ENCODE measurements at regions not wholly inside any gene's neighbourhood (a gene's known extent, or its start where the extent isn't known, plus 50 kb on each side); places are given as distances from the start of the nearest gene placed in this dataset.
"Not testable (repeated sequence)": the region's sequence is repeated elsewhere in the genome, so short reads cannot be mapped to it uniquely, and the experiment has no call there.

DNA sequence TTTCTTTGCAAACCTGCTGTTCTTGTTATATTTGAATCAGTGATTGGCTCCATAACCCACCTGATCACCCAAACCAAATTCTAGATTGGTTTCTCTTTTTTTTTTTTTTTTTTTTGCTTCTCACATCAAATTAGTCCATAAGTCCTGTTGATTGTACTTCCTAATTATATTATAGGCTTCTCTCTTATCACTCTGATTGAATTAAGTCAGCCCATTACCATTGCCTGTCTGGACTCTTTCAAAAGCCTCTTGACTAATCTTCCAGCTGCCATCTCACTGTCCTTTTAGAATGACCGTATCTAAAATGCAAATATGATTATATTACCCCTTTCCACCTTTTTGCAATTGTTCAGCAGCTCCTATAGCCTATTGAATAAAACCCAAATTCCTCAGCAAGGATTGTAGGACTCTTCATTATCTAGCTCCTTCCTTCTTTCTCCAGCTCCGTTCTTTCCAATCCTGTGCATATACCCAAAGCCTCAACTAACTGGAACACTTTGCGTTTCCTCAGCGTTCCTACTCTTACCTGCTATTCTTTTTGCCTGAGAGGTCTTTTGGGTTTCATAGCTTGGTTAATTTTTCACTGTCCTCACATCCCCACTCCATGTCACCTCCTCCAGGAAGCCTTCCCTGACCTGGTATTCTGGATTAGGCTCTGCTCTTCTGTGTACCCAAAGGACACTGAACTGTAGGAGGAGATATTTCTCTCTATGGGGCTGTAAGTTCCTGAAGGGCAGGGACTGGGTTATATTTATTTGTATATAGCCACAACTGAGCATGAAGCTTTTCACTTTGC, 423.3 kb downstream of the TMEM135 start:
- no peak for ATAC-seq
- DNase-seq (ENCODE audit: missing footprints), result no peak
- intact Hi-C loops (cut with DNase I), result no loop called here

DNA sequence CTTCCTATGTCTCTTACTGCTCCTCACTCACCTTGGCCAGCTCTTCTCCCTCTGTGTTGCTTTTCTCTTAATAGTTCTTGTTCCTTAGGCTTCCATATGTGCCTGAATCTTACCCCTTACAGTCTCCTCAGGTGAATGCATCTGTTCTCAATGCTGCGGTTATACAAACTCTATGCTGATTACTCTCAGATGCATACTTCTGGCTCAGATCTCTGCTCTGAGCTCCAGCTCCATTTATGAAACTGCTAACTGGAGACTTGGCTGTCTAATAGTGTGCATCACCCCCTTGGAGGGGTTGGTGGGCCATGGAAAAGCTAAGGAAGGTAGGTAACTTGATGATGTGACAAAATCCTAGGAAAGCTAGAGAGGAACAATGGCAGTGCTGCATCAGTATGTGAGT, 422.5 kb downstream of the TMEM135 start:
- no peak for ATAC-seq
- intact Hi-C loops (cut with DNase I), result no loop called here
- no peak for DNase-seq (ENCODE audit: missing footprints)

DNA sequence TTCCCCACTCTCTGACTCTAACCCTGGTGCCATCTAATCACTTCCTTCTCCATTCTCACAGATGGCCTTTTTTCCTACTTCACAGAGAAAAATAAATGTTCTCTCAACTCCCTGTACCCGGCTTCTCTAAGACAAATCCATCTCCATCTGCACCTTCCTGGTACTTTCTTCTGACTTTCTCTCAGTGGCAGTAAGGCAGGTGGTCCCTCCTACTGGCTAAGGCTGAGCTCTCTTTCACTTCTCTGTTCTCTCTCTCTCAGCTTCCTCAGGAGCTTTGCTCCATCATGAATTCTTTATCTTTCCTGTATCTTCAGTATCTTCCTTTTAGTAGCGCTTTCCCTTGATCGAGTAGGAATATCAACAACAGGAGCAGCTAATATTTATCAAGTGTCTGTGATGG, 421.6 kb downstream of the TMEM135 start:
- intact Hi-C loops (cut with DNase I), result no loop called here
- ATAC-seq, result no peak

DNA sequence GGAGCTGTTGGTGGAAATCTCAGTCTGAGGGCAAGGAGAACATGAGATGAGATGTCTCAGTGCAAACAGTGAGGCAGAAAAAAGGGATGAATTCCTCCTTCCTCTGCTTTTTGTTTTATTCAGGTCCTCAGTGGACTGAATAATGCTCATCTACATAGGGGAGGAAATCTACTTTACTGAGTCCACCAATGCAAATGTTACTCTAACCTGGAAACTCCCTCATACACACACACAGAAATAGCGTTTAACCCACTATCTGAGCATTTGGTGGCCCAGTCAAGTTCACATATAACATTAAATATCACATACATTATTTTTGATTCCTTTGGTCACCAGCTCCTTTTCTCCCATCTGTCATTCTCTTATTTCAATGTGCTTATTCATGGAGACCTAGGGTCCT, 418.8 kb downstream of the TMEM135 start:
- intact Hi-C loops (cut with DNase I), result no loop called here
- DNase-seq (ENCODE audit: missing footprints) (no peak), ATAC-seq (no peak)

More for the DNA sequence above, 421.6 kb downstream of the TMEM135 start:
- no peak for DNase-seq (ENCODE audit: missing footprints)

DNA sequence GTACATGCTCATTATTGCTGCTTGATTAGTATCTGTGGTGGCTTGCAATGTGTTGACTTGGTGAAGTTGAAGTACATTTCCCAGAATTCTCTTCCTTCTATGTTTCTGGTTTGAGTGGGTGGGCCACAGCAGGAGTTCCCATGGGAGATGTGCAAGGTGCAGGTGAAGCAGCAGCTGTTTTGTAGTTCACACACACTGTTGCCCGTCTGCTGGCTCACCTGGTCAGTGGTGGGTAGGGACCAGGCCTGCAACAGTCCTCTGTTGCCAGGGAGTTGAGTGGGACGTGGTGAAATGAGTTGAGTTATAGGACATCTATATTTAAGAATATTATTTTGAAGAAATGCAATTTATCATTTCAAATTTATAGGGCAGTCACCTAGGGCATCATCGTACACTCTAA, 417.4 kb downstream of the TMEM135 start:
- intact Hi-C loops (cut with DNase I), result no loop called here
- ATAC-seq, result no peak

DNA sequence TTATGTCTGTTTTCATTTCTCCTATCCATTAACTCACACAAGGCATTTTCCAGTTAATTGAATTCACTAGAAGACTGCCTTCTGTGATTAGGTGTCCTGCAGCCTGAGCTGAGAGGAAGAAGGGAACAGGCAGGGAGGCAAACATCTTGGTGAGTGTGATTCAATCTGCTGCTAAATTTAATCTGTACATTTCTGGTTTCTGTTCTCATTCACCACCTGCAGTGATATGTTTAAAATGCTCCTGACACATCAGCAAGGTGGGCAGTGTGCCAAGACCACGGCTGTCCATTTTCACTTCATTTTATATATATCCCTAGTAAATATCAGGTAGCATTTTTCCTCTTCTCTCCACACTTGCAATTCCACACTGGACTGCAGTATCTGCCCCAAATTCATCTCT, 416.5 kb downstream of the TMEM135 start:
- no peak for DNase-seq (ENCODE audit: missing footprints)
- no peak for ATAC-seq
- intact Hi-C loops (cut with DNase I), result no loop called here

More for the DNA sequence above, 417.4 kb downstream of the TMEM135 start:
- no peak for DNase-seq (ENCODE audit: missing footprints)

DNA sequence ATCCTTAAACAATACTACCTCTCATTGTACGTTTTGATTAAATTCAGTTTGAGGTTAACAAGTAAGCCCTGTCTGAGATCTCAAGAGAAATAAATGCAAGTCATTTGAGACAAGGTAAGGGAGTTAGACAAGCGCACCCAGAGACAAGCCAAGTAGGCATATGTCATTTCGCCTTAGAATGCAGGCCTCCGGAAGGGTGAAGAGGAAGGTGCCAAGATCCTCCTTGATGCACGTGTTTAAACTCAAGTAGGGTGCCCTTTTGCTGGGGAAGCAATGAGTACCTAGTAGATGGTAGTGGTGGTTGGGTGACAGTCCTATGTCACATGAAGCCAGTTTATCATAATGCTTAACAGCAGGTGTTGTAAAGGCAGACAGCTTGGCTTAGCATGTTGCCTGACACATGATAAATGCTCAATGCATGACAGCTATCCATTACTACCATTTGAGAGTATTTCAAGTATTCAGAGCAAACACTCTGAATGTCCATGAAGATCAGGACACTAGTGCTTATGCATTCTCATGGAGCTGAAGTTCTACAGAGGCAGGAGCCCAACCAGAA, 415.9 kb downstream of the TMEM135 start:
- intact Hi-C loops (cut with DNase I), result no loop called here
- no peak for DNase-seq (ENCODE audit: missing footprints)
- no peak for ATAC-seq

DNA sequence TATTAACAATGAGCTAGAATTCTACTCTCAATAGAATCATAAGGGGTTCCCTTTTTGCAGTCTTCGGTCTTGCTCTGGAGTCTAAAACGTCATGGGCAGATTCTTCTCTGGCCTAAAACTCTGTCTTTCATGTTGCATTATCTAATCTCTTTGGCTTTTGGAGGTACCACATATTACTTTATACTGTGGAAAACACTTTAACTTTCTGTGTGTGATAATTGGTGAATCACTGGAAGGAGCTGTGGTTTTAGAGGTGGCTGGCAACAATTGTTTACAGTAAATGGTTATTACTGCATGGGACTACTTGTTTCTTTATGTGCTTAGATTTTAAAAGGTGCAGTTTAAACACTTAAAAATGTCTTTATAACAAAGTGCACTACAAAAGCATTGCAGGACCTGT, 414.3 kb downstream of the TMEM135 start:
- ATAC-seq; DNase-seq (ENCODE audit: missing footprints); intact Hi-C loops (cut with DNase I): not testable (repeated sequence)

DNA sequence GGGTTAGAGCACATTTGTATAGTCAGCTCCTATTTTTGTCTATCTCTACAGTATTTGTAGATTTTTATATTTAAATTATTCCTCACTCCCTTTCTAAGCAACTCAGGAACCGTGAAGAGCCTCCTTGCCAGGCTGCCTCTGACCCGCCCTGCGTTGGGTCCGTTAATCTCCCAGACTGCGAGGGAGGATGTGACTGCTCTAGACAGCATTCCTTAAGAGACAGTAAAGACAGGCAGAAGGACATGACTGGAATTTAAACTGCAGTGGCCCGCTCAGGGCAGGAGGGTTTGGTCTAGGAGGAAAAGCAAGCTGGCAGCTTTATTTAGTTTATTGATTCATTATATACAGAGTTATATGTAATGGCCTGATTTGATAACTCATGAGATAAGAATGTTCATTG, 413.7 kb downstream of the TMEM135 start:
- intact Hi-C loops (cut with DNase I), result no loop called here
- DNase-seq (ENCODE audit: missing footprints) (no peak), ATAC-seq (no peak)

DNA sequence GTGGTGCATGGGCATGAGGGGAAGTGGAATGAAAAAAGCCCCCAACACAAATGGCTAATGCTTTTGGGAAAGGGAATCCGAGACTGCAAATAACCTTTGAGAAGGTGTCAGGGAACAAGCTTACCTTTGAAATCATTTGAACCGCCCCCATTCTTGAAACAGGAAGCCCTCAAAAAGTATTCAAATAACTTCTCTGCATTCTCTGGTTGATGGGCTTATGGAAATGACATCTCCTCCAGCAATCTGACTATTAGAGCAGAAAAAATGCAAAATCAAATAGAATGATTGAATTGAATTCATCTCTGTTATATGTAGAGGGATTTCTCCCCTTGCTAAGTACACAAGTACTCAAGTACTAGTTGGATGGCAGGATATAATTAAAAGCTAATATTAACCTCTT, 409.9 kb downstream of the TMEM135 start:
- ATAC-seq, result no peak

DNA sequence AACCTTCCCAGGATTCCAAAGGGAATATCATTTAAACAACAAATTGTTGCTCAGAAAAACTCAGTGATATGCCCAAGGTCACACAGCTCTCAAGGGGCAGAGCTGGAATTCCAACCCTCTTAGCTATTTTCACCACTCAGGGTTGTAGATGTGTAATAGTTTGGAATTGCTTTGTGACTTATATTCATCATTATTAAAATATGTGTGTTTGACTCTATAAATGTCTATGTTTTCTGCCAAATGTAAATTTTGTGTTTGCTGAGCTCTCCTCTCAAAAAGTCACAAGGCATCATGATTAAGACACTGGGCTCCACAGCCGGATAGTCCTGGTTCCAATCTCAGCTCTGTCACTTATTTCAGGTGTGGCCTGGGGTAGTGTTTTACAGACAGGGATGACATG, 407.3 kb downstream of the TMEM135 start:
- intact Hi-C loops (cut with DNase I), result no loop called here
- DNase-seq (ENCODE audit: missing footprints) (no peak), ATAC-seq (no peak)

More for the DNA sequence above, 409.9 kb downstream of the TMEM135 start:
- intact Hi-C loops (cut with DNase I), result no loop called here
- DNase-seq (ENCODE audit: missing footprints), result no peak

DNA sequence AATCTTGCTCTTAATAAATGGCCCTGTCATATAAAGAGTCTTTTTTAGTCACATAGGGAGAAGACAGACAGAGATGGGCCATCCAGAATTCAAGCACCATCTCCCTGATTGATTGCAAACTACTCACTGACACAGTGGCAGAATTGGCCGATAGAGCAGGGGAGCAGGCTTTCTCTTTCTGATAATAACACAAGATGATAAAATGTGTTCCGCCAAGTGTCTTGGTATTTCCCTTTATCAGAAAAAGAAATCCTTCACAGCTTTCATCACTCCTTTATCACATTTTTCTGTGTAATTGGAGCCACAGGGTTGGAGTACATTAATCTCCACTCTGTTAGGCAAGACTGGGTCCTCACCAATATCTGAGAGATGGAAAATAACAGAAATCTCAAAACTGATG, 406.0 kb downstream of the TMEM135 start:
- no peak for DNase-seq (ENCODE audit: missing footprints)
- intact Hi-C loops (cut with DNase I), result no loop called here
- no peak for ATAC-seq

DNA sequence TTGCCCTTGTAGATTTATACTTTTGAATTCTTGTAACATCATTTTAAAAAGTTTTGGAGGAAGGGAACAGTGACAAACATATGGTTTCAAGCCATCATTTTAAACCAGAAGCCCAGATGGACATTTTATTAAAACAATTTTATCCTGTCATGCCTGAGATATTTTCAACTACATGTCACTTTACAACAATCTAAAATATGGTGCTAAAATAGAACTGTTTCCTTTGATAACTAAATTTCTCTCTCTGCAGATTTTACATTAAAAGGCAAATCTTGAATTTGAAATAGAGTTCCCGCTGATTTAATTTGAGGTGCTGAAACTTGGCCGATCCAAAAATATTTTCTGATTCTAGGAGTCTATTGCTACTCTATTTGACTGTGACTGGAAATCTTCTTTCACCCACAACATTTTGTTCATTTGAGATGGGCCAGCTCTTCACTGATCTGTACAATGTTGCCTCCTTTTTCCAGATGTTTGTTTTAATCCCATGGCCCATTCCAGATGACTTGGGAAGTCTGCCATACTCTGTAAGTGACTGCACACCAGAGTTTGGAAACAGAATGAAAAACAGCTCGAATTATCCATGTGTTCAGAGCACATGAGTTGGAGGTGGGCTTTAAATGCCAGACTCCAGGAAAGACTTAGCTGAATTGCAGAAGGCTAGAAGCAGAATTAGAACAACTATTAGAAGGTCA, 402.5 kb downstream of the TMEM135 start:
- ATAC-seq (peak; percentile 59), DNase-seq (ENCODE audit: missing footprints) (no peak)
- intact Hi-C loops (cut with DNase I), result no loop called here

DNA sequence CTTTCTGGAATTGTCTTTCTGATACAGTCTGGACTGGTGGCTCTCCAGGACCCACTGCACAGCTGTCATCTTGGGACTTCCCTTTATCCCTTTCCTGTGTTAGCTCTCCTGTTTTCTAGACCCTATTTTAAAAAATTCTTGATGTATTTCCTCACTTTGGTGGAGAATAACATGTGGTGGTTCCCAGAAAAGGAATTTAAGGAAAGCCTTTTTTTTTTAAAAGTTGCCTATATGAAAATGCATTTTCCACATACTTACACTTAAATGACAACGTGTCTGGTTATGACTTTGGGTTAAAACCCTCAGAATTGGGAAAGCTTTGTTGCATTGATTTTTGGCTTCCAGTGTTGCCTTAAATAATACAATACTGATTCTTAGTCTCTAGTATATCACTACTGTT, 400.7 kb downstream of the TMEM135 start:
- intact Hi-C loops (cut with DNase I), result no loop called here
- DNase-seq (ENCODE audit: missing footprints) (no peak), ATAC-seq (no peak)

DNA sequence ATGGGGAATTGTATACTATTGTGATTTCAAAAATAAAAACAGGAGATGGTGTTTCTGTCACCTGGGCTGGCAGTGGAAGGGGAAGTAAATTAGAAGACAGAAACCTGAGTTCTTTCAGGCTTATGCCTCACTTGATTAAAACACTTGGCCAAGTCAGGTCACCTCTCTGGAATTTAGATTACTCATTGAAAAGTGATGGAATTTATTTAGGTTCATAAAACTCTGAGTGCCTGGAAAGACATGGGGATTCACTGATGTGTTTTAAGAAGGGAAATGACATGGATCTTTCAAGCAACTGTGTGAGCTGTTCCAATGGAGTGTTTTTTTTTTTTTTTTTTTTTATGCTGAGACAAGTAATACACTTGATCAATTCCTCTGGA, 400.1 kb downstream of the TMEM135 start:
- ATAC-seq, result no peak
- intact Hi-C loops (cut with DNase I), result no loop called here
- DNase-seq (ENCODE audit: missing footprints), result no peak

DNA sequence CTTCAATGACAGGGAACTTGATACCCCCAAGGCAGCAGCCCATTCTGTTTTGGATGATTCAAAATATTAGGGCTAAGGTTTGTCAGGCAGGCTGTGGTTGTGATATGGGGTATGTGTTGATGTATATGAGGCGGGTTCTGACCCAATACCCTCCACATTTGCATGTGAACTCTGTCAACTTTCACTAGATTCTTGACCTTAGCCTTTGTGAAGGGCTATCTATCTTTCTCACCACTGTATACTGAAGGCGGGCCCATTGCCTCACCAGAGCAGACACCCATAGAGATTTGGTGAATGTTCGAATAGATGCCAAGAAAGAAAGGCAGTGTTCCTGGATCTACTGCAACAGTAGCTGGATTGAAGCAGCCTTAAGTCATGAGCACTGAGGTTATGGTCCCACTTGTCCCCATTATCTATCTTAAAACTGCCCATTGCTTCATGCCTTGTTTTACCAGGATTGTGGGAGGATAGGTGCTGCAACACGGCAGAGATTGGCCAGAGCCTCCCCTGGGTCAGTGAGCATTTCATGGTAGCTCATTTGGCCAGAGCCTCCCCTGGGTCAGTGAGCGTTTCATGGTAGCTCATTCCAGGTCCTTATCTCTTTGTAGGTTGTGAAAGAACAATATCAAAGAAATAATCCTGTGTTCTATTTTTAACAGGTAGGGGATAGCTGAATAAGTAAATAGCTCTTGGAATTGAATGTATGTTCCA, 399.6 kb downstream of the TMEM135 start:
- ATAC-seq, result peak; percentile 23
- intact Hi-C loops (cut with DNase I), result no loop called here
- no peak for DNase-seq (ENCODE audit: missing footprints)

DNA sequence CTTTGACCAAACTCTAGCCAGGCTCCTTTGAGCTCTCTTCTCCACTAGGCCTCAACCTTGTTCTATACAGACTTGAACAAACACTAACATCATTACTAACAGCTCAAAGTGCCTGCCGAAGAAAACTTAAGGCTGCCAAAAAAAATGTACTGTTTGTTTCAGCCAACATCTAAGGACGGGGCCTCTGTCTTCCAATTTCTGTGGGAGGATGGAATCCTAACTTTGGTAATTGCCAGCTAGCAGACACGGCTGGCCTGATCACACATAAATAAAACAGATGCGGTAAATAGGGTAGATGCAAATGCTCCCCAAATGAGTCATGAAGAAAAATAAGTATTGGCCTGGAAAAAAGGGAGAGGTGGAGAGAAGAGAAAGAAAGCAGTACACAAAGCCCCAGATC, 394.3 kb downstream of the TMEM135 start:
- DNase-seq (ENCODE audit: missing footprints) (no peak), ATAC-seq (peak; percentile 20)
- intact Hi-C loops (cut with DNase I), result no loop called here

DNA sequence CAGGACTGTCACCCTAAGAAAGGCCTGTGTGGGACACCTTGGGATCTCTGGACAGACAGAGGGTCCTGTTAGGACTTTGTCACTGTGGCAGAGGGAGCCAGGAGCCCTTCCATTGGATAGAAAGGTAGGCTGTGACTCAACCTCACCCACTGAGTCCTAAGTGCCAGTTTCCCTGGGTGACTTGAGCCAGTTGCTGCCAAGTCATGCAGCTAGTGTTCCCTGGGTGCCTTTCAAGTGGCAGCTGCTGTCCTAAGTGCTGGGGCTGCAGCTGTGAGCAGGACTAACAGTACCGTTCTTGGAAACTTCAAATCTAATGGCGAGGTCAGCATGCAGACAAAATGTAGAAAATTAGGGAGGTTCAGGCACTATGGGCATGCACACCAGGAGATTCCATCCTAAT, 393.7 kb downstream of the TMEM135 start:
- ATAC-seq, result no peak

DNA sequence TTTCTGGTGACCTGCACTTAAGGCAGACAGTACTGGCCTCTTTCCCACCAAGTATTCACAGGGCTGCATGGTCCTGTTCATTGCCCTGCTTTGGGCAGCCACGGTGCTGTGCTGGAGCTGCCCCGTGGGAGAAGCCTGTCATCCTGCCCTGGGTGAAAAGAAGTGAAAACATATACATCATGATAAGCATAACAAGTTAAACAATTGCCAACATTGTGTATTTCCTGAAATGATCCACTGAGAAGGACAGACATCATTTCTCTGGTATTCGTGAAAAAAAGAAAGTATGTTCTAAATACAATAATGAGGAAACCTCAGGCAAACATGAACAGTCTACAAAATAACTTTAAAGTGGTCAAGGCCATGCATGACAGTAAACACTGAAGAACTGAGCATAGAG, 393.1 kb downstream of the TMEM135 start:
- intact Hi-C loops (cut with DNase I), result no loop called here
- DNase-seq (ENCODE audit: missing footprints) (no peak), ATAC-seq (no peak)

More for the DNA sequence above, 393.7 kb downstream of the TMEM135 start:
- no peak for DNase-seq (ENCODE audit: missing footprints)
- intact Hi-C loops (cut with DNase I), result no loop called here

DNA sequence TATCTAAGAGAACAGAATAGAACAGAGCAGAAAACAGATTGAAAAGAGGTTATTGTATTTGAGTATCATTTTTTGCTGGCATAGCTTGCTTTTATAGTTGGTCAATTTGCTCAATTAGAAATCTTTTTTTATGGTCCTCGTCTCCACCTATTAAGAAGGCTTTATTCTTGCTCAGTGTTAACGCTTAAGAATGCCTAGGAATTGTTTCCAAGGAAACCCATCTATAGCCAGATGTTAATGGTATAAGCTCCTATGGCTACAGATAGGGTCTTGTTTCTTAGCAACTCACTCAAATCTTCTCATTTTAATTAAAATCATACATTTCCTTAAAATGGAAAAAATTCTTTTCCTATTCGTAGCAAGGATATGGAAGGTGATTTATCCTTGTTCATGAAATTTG, 392.3 kb downstream of the TMEM135 start:
- intact Hi-C loops (cut with DNase I), result no loop called here
- ATAC-seq, result no peak
- no peak for DNase-seq (ENCODE audit: missing footprints)

Data from Right ventricle myocardium inferior (tissue), 1 donor.